ENCODE measurements at regions not wholly inside any gene's neighbourhood (a gene's known extent, or its start where the extent isn't known, plus 50 kb on each side); places are given as distances from the start of the nearest gene placed in this dataset.

GRCh38 chr9:24297931-24298330 is 247.8 kb downstream of the IZUMO3 start:
- in situ Hi-C loops (cut with HindIII; ENCODE audit: extremely low pct_ligation_motif_present, low pct_unique_long_range_greater_than_20kb), result no loop called here
- TF ChIP-seq FOXK1 (CRISPR knock-in tag; IDR thresholded peaks at IDR 0.05; ENCODE audit: borderline replicate concordance, low read depth) (no peak), ELF4 (CRISPR knock-in tag; IDR thresholded peaks at IDR 0.05; ENCODE audit: borderline replicate concordance) (no peak), MXD1 (CRISPR knock-in tag; IDR thresholded peaks at IDR 0.05) (no peak), ZBTB26 (CRISPR knock-in tag; IDR thresholded peaks at IDR 0.05; ENCODE audit: borderline replicate concordance) (no peak), ZNF256 (CRISPR knock-in tag; conservative IDR thresholded peaks at IDR 0.05) (no peak), ZNF768 (CRISPR knock-in tag; IDR thresholded peaks at IDR 0.05) (no peak), SPEN (CRISPR knock-in tag; IDR thresholded peaks at IDR 0.05; ENCODE audit: low read depth) (no peak), NFRKB (IDR thresholded peaks at IDR 0.05) (no peak), ETS1 (CRISPR knock-in tag; IDR thresholded peaks at IDR 0.05) (no peak)

More at GRCh38 chr9:24297931-24298330, 247.8 kb downstream of the IZUMO3 start:
- no TSS peak for BruUV-seq (replicated peaks)
- ChIA-PET POLR2A (no interaction called here), CTCF (ENCODE audit: low intra/inter-chr PET ratio, low total read pairs) (no interaction called here)
- no peaks in the 10 kb centered on the region for H3K4me1 ChIP-seq (ENCODE audit: insufficient read depth, low read length)
- no peak for FAIRE-seq
- H2AFZ ChIP-seq (ENCODE audit: low read length), result no peak overlapping the region
- no peak for ATAC-seq
- H3K9me3 ChIP-seq (ENCODE audit: low read length), result peaks cover 84% of the 10 kb centered on the region
- no peaks in the 10 kb centered on the region for H3K27me3 ChIP-seq (ENCODE audit: control insufficient read depth in 1 of 2, insufficient read depth in 2 of 2, low read length in 2 of 2)
- H3K4me3 ChIP-seq (replicated peaks in 1 of 3; ENCODE audit: insufficient read depth in 1 of 3, low read depth in 2 of 3, low read length in 3 of 3), result no peak overlapping the region
- no peaks in the 10 kb centered on the region for H3K79me2 ChIP-seq (ENCODE audit: insufficient read depth, low read length)
- H3K27ac ChIP-seq (ENCODE audit: extremely low read length, insufficient read depth, low read length), result no peak overlapping the region
- no peak overlapping the region for H3K9ac ChIP-seq (ENCODE audit: insufficient read depth, low read depth, low read length)
- 22% methylated on average over 2 of the region's 2 CpGs for WGBS (ENCODE audit: low lambda C conversion rate)
- no peaks in the 10 kb centered on the region for H3K36me3 ChIP-seq (replicated peaks in 1 of 2; ENCODE audit: control insufficient read depth in 1 of 2, insufficient read depth in 2 of 2, low read length in 2 of 2)
- no peak overlapping the region for H3K4me2 ChIP-seq (ENCODE audit: low read depth, low read length)
- H4K20me1 ChIP-seq (ENCODE audit: insufficient read depth, low read length), result no peaks in the 10 kb centered on the region
- no peak for DNase-seq (ENCODE audit: low spot score)
- intact Hi-C loops (cut with micrococcal nuclease; ENCODE audit: unreplicated experiment), result no loop called here
